GM18873 (cell line): ENCODE measurements at regions not wholly inside any gene's neighbourhood (a gene's known extent, or its start where the extent isn't known, plus 50 kb on each side); places are given as distances from the start of the nearest gene placed in this dataset.

Experiments used
- ATAC-seq: cut with Tn5 transposase; IDR thresholded peaks from one replicate; pipeline ENCODE4 v1.9.1; 2021; ENCODE audit warnings: mild to moderate bottlenecking, moderate library complexity, moderate number of reproducible peaks; ENCODE audit not compliant: unreplicated experiment, low FRiP score

- peak; percentile 54 for ATAC-seq
Observed at GRCh38 chr12:77724367-77724957, 106.2 kb upstream of the NAV3 start.

GRCh38 chr12:77723308-77723707 is 107.4 kb upstream of the NAV3 start:
- no peak for ATAC-seq

- ATAC-seq, result no peak
Observed at GRCh38 chr12:77722536-77722935, 108.2 kb upstream of the NAV3 start.

GRCh38 chr12:77720258-77720657 is 110.4 kb upstream of the NAV3 start:
- ATAC-seq, result no peak

GRCh38 chr12:77710209-77710608 is 120.5 kb upstream of the NAV3 start:
- no peak for ATAC-seq

- no peak for ATAC-seq
Observed at GRCh38 chr12:77697126-77697525, 133.6 kb upstream of the NAV3 start.

- ATAC-seq, result no peak
Observed at GRCh38 chr12:77696183-77696582, 134.5 kb upstream of the NAV3 start.

- ATAC-seq, result no peak
Observed at GRCh38 chr12:77689510-77690086, 141.1 kb upstream of the NAV3 start.

GRCh38 chr12:77687321-77687720 is 143.4 kb upstream of the NAV3 start:
- no peak for ATAC-seq

GRCh38 chr12:77686760-77687159 is 143.9 kb upstream of the NAV3 start:
- no peak for ATAC-seq

- no peak for ATAC-seq
Observed at GRCh38 chr12:77685901-77686300, 144.8 kb upstream of the NAV3 start.

- peak; percentile 76 for ATAC-seq
Observed at GRCh38 chr12:77685112-77685511, 145.6 kb upstream of the NAV3 start.

GRCh38 chr12:77682488-77682887 is 148.2 kb upstream of the NAV3 start:
- no peak for ATAC-seq

- ATAC-seq, result no peak
Observed at GRCh38 chr12:77681726-77682125, 149.0 kb upstream of the NAV3 start.

GRCh38 chr12:77679686-77680085 is 151.0 kb upstream of the NAV3 start:
- ATAC-seq, result no peak

GRCh38 chr12:77678621-77679020 is 152.1 kb upstream of the NAV3 start:
- ATAC-seq, result no peak

GRCh38 chr12:77667101-77667500 is 163.6 kb upstream of the NAV3 start:
- ATAC-seq, result no peak

- no peak for ATAC-seq
Observed at GRCh38 chr12:77648716-77649115, 182.0 kb upstream of the NAV3 start.

GRCh38 chr12:77645966-77646598 is 184.6 kb upstream of the NAV3 start:
- peak; percentile 66 for ATAC-seq

GRCh38 chr12:77644915-77645605 is 185.6 kb upstream of the NAV3 start:
- no peak for ATAC-seq

- ATAC-seq, result no peak
Observed at GRCh38 chr12:77642246-77642645, 188.4 kb upstream of the NAV3 start.

- ATAC-seq, result no peak
Observed at GRCh38 chr12:77640356-77640755, 190.3 kb upstream of the NAV3 start.
